Hippocampal formation (tissue), 2 donors: ENCODE measurements at regions not wholly inside any gene's neighbourhood (a gene's known extent, or its start where the extent isn't known, plus 50 kb on each side); places are given as distances from the start of the nearest gene placed in this dataset.
"Not testable (repeated sequence)": the region's sequence is repeated elsewhere in the genome, so short reads cannot be mapped to it uniquely, and the experiment has no call there.

Experiments used
- DNase-seq, 2 donors: peaks; one replicate each; lab custom pipeline; 2025; lab: John Stamatoyannopoulos, UW

DNA sequence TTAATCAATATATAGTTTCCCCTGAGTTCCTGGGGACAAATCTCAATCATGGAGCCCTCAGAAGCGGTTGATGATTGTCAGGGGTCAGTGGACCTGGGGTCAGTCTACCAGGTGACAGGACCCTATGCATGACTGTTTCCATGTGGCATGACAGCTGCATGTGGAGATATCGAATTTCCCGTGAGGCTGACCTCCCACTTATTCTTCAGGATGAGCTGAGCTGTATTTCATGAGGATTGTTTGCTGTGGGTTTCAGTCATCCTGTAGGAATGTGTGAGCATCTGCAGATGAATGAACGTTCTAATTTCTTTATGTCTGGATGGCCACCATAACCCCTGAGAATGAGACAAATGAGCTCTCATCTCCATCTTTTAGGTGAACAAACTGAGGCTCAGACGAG, 93.0 kb upstream of the HES1 start:
- no peak for DNase-seq

GRCh38 chr3:194043516-194043915, 92.4 kb upstream of the HES1 start:
- no peak for DNase-seq

DNA sequence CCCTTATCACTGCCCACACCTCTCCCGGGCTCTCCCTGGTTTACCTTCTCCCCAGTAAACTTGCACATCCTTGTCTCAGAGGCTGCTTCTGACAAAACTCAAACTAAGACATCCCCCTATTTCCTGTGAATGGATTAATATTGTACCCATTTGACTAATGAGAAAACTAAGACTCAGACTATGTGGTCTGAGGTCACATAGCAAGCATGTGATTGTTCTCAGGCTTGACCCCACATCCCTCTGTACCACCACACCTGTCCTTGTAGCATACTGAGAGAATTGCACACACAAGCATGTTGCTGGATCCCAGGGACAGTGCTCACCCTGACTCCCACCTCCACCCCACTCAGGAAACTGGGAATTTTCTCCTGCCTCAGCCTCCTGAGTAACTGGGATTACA, 90.7 kb upstream of the HES1 start:
- no peak for DNase-seq

- DNase-seq, result no peak
Observed at GRCh38 chr3:194045919-194046318, 90.0 kb upstream of the HES1 start.

GRCh38 chr3:194046531-194046930, 89.4 kb upstream of the HES1 start:
- no peak for DNase-seq

DNA sequence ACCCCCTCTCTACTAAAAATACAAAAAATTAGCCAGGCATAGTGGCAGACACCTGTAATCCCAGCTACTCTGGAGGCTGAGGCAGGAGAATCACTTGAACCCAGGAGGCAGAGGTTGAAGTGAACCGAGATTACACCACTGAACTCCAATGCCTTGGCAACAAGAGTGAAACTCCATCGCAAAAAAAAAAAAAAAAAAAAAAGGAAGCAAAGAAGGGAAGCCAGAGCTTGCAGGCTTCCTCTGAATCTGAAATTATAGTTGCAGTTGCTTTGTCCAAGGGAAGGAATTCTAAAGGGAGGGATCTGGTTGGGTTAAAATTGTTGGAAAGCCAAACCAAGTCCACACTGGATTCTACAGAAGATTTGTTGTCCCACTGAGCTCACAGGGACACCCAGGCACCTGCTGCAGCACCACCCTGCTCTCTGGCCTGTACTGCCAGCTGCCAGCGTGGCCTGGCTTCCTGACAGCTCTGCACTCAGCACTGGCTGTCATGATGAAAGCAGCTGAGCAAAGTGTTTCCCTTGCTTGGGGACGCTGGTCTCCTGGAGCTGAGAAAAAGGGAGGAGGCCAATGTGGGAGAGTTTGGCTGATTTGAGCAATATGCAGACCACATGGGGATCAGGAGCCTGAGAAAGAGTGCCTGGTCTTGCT, 88.8 kb upstream of the HES1 start:
- DNase-seq, result peak; percentile 40 to 56

DNA sequence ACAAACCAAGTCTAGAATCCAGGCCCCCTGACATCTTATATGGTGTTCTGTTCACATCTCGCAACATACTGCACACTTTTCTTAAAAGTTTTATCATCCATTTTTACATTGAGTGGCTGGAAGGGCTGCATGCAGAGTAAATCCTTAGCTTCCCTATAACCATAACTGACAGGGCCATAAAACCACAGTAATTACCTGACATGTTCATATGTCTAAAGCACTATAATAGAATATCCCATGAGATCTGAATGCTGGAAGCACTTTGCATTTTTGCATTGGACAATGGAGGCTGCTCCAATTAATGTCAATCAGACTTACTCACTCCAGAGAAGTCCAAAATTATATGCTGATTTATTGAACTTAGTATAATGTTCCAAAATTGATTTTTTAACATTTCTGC, 86.6 kb upstream of the HES1 start:
- no peak for DNase-seq

DNA sequence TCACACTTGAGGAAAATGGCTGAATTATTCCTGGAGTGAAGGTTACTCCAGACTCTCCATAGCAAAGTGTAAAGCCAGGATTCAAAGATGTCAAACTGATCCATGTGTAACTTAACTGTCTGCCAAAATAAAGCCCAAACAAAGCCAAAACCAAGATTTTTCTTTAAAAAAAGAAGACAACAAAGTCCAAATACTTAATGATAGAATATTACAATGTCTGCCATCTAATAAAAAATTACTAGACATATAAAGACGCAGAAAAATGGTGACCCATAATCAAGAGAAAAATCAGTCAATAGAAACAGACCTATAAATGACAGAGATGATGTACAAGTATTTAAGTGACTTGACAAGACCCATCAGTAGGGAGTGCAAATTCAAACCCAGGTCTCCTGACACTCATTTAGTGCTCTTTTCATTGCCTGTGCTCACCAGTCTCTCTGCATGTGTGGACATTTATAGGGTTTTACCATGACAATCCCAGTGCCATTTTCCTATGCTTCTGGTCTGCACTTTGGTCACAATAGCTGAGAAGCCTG, 85.1 kb upstream of the HES1 start:
- DNase-seq, result no peak

GRCh38 chr3:194051366-194052149, 84.4 kb upstream of the HES1 start:
- no peak for DNase-seq

- no peak for DNase-seq
Observed at GRCh38 chr3:194053136-194053535, 82.8 kb upstream of the HES1 start.

DNA sequence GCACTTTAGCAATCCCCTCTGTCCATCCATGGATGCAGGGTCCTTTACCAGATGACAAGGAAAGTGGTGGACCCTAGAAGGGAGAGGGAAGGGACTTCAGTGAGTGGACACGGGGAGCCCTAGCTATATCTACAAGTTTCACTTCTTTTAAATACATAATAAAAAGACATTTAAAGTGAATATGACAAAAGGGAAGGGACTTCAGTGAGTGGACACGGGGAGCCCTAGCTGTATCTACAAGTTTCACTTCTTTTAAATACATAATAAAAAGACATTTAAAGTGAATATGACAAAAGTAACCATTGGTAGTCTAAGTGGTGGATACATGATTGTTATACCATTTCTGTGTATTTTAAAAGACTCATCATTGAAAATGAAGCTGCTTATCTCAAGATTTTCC, 81.9 kb upstream of the HES1 start:
- no peak for DNase-seq

DNA sequence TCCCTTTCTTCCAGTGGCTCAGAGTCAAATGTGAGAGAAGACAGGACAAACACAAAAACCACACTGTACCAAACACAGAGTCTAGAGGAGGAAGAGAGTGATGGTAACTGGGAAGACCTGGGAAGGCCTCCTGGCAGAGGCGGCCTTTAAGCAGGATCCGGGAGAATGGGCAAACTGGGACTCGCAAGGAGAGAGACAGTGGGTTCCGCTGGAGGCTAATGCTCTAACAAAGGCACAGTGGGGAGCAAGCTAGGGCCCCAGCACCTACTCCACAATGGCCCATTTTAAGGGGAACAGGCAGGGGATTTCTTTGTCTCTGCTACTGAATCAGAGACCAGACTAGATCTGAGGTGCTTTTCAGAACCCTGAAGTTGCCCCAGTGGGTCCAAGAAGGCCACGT, 81.4 kb upstream of the HES1 start:
- DNase-seq, result no peak

DNA sequence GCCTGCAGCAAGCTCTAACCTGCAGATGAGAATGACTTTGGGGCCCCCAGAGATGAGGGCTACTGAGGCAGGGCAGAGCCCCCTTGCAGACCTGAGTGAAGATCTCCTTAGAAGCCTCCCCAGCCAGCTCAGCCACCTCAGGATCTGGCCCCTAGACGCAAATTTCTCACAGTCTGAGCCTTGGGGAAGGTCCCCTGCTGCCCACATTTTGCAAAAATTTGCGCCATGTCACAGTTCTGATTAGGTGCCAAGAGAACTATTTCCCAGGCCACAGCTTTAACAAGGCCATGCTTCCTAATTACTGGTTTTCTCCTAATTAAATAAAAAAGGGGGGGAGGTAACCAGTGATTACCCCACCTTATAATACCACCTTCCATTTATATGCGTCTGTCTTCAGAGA, 81.0 kb upstream of the HES1 start:
- no peak for DNase-seq

- DNase-seq, result not testable (repeated sequence)
Observed at GRCh38 chr3:194056323-194056722, 79.6 kb upstream of the HES1 start.

- no peak for DNase-seq
Observed at GRCh38 chr3:194056731-194057415, 79.1 kb upstream of the HES1 start.

DNA sequence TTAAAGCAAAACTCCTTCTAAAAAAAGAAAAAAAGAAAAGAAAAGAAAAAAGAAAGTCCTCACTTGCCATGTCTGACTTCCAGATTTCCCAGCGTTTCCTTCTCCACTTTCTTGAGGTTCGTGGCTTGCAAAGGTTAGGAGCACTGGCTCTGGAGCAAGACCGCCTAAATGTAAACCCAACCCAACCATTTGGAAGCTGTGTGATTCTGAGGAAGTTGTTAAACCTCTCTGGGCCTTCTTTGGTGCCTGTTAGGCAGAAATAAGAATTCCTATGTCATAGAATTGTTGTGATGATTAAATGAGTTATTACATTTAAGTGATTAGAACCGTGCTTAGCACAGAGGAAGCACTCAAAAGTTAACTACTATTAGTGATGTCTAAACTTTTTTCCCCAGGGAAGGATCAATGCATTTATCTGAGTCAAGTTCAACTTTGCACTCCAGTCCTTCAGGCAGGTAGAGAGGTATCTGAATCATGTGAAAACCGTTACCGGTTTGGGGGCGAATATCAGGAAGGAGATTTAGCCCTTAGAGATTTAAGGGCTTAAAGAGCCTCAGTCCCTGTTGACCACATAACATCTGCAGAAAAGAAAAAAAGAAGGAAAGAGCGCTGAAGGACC, 78.3 kb upstream of the HES1 start:
- no peak for DNase-seq

DNA sequence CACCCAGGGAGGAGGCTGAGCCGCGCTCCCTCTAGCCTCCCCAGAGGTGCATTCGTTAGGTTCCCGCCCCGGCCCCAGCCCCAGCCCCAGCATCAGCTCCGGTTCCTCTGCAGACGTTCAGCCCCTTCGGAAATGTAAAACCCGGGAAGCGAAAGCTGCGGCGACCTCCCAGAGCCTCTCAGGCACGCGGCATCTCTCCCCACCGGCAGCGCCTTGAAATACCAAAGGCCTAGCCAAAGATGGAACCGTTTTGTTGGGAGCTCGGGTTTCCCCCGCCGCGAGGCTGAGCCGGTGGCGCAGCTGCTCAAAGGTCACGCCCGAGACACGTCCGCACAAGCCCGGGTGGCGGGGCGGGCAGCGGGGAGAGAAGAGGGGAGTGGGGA, 77.8 kb upstream of the HES1 start:
- peak in 1 of 2 donors; percentile 33 for DNase-seq

DNA sequence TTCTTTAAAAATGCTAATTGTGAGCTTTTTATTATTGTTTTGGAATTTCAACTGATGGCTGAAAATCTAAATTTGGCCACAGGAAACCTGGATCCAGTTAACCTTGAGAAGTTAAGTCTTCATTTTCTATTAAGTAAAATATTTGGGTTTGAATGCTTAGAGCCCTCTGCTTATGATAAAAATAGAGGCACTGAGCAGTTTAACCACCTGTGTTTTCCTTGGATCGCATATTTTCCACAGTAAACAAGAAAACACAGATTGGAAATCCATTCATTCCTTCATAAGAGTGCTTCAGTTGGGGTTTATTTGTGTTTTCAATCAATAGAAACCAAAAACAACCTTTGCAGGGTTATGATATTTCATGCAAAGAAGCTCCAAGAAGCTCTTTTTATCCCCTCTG, 77.2 kb upstream of the HES1 start:
- DNase-seq, result no peak

DNA sequence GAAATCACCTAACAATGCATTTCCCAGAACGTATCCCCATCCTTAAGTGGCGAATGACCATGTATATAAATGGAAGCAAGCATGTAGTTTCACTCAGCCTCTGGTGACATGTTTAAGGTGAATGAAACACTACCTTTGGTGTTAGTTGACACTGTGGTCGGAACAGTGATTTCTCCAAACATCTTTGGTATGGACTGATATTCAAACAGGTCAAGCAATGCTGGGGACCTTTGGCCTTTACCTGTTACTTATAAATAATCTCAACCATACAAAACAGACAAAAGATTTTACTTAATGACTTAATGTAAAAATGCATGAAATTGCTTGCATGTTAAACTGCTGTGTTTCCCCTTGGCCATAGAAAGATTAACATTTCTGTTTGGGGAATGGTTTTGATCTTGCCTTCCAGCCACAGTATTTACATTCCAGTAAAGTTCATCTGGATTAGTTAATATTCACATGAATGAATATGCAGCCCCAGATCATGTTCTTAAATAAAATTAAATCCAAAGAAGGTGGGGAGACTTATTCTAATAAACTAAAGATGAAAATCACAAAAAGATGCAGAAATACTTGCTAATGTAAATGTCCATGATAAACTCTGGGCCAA, 74.4 kb upstream of the HES1 start:
- DNase-seq, result no peak

- no peak for DNase-seq
Observed at GRCh38 chr3:194062830-194063229, 73.1 kb upstream of the HES1 start.

DNA sequence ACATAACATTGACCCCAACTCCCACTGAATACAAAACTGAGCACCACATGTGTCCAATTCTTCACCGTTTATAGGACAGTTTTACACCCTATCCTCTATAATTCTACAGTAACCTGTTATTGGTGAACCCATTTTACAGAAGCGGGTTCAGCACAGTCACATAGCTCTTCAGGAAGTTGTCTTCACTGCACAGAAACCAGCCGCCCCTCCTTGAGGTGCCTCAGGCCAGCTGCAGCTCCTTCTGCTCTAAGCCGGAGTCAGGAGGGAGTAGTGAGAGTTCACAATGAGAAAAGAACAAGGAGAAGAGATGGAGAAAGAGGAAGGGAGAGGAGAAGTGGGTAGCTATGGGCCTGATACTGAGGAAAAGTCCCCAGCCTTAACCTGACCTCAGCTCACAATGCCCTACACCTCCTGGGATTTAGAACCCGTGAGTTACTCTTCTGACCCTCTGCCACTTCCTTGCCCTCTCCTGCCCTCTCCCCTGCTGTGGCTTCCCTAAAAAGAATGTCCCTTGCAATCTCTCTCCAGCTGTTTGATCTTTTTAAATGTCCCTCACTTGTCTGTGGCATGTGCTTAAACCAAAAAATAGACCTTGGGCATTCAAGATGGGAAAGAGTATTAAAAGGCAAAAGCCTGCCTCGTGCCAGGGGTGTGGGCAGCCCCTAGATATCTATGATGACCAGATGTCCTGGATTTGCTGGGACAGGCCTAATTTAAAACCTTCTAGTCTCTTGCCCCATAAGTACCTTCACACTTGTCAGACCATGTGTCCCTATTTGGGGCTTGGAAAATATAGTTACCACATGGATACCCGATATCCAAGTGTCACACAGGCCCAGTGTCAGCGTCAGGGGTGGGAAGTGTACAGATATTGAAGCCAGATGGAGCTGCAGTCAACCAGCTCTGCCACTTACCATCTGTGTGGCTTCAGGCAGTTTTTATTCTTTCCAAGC, 71.3 kb upstream of the HES1 start:
- no peak for DNase-seq
